GM12872 (cell line): ENCODE measurements at regions not wholly inside any gene's neighbourhood (a gene's known extent, or its start where the extent isn't known, plus 50 kb on each side); places are given as distances from the start of the nearest gene placed in this dataset.
A peak's percentile ranks its signal among the peaks of the same experiment; 100 is the strongest.

Experiments used
- TF ChIP-seq, protein P1 (sequence below): IDR thresholded peaks from 3 replicates; pipeline ENCODE4 v1.5.1; 2011; ENCODE audit warnings: low read depth, mild to moderate bottlenecking, low read length, moderate library complexity; ENCODE audit not compliant: insufficient read depth

- TF ChIP-seq, protein P1, sequence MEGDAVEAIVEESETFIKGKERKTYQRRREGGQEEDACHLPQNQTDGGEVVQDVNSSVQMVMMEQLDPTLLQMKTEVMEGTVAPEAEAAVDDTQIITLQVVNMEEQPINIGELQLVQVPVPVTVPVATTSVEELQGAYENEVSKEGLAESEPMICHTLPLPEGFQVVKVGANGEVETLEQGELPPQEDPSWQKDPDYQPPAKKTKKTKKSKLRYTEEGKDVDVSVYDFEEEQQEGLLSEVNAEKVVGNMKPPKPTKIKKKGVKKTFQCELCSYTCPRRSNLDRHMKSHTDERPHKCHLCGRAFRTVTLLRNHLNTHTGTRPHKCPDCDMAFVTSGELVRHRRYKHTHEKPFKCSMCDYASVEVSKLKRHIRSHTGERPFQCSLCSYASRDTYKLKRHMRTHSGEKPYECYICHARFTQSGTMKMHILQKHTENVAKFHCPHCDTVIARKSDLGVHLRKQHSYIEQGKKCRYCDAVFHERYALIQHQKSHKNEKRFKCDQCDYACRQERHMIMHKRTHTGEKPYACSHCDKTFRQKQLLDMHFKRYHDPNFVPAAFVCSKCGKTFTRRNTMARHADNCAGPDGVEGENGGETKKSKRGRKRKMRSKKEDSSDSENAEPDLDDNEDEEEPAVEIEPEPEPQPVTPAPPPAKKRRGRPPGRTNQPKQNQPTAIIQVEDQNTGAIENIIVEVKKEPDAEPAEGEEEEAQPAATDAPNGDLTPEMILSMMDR = peak; percentile 48; the same call in 2 of the 3 replicates
These were observed 265.4 kb upstream of the ARHGEF26 start for GRCh38 chr3:153855772-153856171.

DNA sequence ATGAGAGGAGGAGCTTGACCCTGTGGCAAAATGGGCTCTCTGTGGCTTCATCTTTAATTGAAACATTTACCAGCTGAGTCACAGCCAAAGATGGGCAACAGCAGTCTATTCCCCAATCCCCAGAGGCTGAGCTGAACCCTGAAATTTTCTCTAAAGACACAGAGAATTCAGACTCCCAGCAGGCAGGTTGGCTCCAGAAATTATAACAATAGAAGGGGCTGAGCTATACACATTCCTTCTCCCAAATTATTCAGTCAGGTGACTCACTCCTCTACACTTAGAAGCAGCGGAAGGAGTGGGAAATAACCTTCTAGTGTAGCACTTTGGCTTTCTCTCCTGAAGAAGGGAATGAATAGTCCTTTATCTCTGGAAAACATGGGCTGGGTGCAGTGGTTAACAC is 264.3 kb upstream of the ARHGEF26 start:
- TF ChIP-seq, protein P1 = no peak

DNA sequence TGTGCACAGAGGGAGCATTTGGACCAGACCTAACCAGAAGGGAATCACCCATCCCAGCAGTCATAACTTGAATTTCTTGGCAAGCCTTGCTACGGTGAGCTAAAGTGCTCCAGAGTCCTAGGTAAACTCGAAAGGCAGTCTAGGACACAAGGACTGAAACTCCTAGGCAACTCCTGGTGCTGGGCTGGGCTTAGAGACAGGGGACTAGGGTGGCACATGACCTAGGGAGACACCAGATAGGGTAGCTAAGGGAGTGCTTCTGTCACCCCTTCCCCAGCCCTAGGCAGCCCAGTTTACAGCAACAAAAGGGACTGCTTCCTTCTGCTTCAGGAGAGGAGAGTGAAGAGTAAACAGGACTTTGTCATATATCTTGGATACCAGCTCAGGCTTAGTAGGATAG is 256.4 kb upstream of the ARHGEF26 start:
- TF ChIP-seq, protein P1 = no peak

DNA sequence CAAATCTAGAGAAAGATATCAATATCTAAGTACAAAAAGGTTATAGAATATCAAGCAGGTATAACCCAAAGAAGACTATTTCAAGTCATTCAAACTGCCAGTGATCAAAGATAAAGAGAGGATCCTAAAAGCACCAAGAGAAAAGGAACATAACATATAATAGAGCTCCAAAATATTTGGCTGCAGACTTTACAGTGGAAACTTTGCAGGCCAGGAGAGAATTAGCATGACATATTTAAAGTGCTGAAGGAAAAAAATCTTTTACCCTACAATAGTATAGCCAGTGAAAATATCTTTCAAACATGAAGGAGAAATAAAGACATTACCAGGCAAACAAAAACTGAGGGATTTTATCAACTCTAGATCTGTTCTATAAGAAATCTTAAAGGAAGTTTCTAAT is 254.3 kb upstream of the ARHGEF26 start:
- TF ChIP-seq, protein P1 = no peak

DNA sequence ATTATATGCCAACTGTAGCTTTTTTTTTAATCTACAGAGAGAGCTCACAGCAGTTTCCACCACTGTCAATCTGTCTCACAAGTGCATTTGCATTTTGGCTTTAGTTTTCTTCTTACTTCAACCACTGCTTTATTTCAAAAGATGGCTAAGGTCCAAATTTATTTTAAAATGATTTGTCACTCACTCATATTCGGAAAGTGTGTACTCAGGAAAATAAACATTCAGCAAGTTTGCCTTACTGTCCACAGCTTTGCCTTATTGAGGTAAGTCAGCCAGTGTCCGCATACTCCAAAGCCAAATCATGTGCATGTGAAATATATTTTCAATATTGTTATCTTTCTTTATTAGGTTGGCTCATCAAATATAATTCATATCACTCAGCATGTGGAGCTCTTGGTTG is 240.7 kb upstream of the ARHGEF26 start:
- TF ChIP-seq, protein P1 = no peak

DNA sequence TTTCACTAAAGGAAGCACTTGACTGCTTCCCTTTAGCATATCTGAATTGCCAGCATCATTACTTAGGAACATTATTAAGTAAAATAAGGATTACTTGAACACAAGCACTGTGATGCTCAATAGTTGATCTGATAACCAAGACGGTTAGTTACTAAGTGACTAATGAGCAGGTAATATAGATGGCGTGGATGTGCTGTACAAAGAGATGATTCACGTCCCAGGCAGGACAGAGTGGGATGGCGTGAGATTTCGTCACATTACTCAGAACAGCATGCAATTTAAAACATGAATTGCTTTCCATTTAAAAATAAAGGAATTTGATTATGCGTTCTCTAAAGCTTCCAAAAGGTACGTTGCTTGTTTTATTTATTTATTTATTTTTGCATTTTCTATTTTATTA is 240.0 kb upstream of the ARHGEF26 start:
- TF ChIP-seq, protein P1 = no peak

GRCh38 chr3:153885359-153885758 is 235.8 kb upstream of the ARHGEF26 start:
- TF ChIP-seq, protein P1 = no peak

DNA sequence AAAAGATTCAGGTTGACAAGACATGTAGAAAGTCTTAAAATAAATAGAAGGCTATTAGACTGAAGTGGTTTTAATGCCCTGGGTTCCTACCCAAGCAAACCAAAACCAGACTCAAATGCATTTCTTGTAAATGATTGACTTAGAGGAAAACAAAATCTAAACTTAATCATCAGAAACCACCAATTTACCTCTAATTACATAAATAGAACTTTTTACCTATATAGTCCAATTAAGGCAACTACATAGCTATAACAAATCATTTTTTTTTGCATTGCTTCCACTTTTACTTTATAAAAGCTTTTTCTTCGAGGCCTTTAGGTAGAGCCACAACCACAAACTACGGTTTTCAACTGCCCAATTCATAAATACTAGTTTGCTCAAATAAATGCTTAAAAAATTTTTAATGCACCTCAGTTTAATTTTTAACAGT is 231.3 kb upstream of the ARHGEF26 start:
- TF ChIP-seq, protein P1 = no peak
